ENCODE measurements at regions not wholly inside any gene's neighbourhood (a gene's known extent, or its start where the extent isn't known, plus 50 kb on each side); places are given as distances from the start of the nearest gene placed in this dataset.
"Not testable (repeated sequence)": the region's sequence is repeated elsewhere in the genome, so short reads cannot be mapped to it uniquely, and the experiment has no call there.

DNA sequence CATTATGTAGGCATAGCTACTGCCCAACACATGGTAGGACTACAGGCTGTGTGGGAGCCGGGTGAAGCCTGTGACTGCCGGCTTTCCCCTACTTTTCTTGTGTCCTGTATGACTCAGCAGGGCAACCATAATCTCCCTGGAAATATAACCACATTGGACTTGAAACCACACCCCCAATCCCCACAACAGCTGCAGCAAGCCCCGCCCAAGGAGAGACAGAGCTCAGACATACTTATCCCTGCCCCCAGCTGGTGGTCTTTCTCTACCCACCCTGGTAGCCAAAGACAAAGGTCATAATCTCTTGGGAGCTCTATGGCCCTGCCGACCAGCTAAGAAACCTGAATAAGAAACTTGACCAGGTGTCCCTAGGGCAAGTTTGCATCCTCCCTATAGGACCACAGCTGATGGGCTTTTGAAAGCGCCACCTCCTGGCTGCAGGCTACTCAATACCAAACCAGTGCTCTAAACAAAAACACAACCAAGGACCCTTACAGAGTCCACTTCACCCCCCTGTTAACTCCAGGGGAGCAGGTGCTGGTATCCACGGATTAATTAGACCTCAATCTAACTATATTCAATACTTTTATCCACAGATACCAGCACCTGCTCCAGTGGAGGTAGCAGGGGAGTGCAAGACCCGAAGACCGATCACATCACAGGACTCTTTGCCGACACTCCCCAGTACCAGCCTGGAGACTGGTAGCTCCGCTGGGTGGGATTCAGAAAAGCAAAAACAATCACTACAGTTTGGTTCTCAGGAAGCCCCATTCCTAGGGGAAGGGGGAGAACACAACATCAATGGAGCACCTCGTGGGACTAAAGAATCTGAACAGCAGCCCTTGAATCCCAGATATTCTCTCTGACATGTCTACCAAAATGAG is 91.2 kb downstream of the IRX5 start:
- no peaks in the 10 kb centered on the region for H3K27me3 ChIP-seq (ENCODE audit: insufficient read depth, low read length)
- no peaks in the 10 kb centered on the region for H3K9me3 ChIP-seq (ENCODE audit: low read length)
- no peak overlapping the region for H3K4me3 ChIP-seq (ENCODE audit: low read length)
- no peaks in the 10 kb centered on the region for H3K36me3 ChIP-seq (ENCODE audit: insufficient read depth, low read length)
- H2AFZ ChIP-seq (ENCODE audit: low read depth, low read length): no peak overlapping the region
- H3K4me1 ChIP-seq (ENCODE audit: insufficient read depth, low read length): no peaks in the 10 kb centered on the region

- H2AFZ ChIP-seq (ENCODE audit: low read depth, low read length); H3K27me3 ChIP-seq (ENCODE audit: insufficient read depth, low read length); H3K4me1 ChIP-seq (ENCODE audit: insufficient read depth, low read length); H3K4me3 ChIP-seq (ENCODE audit: low read length); H3K9me3 ChIP-seq (ENCODE audit: low read length); H3K36me3 ChIP-seq (ENCODE audit: insufficient read depth, low read length): not testable (repeated sequence)
These were observed 96.6 kb downstream of the IRX5 start for GRCh38 chr16:55027260-55027659.

DNA sequence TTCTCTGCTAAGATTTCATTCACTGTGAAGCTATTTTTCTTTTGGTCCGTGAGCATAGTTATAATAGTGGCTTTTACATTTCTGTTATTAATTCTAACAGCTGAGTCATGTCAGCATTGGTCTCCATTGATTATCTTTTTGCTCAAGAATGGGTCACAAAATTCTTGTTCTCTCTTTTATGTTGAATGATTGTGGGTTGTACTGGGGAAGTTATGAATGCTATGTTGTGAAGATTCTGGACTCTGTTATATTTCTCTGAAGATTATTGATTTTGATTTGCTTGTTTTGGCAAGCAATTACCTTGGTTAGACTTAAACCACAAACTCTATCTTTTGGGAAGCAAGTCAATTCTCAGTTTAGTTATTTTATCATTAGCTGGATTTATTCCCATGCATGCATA is 98.8 kb downstream of the IRX5 start:
- Histone ChIP-seq H2AFZ (ENCODE audit: low read depth, low read length) (no peak overlapping the region), H3K27me3 (ENCODE audit: insufficient read depth, low read length) (no peaks in the 10 kb centered on the region), H3K9me3 (ENCODE audit: low read length) (no peaks in the 10 kb centered on the region), H3K36me3 (ENCODE audit: insufficient read depth, low read length) (no peaks in the 10 kb centered on the region), H3K4me3 (ENCODE audit: low read length) (no peak overlapping the region), H3K4me1 (ENCODE audit: insufficient read depth, low read length) (no peaks in the 10 kb centered on the region)

DNA sequence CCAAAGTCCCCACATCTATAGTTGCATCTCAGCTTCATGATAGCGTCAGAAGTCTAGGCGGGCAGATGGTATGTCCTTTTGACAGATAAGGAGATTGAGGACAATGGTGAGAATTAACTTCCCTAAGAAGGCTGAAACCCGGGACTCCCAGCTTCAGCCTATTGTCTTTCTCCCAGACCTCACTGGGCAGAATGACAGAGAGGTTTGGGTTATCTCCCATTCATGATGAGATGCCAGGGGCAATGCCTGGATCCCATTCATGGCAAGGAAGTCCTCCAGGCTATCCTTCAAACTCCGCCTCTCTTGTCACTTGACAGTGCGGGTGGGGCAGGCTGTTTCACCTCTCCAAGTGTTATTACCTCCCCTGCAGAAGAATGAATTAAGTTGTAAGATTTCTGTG is 100.3 kb downstream of the IRX5 start:
- Histone ChIP-seq H3K9me3 (ENCODE audit: low read length) (no peaks in the 10 kb centered on the region), H2AFZ (ENCODE audit: low read depth, low read length) (no peak overlapping the region), H3K36me3 (ENCODE audit: insufficient read depth, low read length) (no peaks in the 10 kb centered on the region), H3K27me3 (ENCODE audit: insufficient read depth, low read length) (no peaks in the 10 kb centered on the region), H3K4me1 (ENCODE audit: insufficient read depth, low read length) (no peaks in the 10 kb centered on the region), H3K4me3 (ENCODE audit: low read length) (no peak overlapping the region)

GRCh38 chr16:55031481-55031880 is 100.8 kb downstream of the IRX5 start:
- H3K4me1 ChIP-seq (ENCODE audit: insufficient read depth, low read length): no peaks in the 10 kb centered on the region
- no peak overlapping the region for H2AFZ ChIP-seq (ENCODE audit: low read depth, low read length)

DNA sequence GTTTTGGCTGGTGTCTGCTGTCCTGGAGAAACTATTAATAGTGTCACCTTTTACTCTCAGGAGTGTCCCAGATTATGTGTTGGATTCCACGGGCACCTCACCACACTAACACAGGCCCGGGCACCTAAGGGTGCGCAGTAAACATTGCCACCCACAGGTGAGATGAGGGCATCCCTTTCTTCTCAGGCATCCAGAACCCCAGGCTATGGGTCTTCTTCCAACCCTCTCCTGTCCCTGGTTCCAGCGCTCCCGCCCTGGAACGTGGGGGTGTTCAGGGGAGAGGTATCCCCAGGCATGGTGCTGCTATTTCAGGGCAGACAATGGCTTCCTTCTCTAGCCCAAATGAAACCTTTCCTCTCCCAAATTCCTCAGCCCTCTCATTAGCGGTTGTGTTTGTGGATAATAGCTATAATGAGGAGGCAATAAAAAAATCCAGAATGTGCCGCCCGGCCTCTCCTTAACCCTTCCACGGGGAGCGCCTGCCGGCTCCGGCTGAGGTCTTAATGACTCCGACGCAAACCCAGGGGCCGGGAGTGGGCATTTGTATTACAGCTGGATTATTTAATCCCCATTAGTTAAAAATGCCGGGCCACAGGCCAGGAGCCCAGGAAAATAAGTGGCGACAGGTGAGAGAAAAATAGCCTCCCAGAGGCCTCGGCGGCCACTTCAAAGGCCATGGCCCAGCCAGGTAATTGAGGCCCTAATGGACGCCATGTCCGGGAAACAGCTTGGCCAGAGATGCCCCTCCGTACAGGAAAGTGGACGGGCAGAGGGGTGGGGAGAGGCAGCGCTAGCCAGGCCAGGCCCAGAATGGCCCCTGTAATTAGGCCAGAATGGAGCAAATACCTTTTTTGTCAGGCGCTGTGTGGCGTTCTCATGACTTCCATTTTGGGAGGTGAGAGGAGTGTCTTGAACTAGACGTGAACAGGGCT is 102.8 kb downstream of the IRX5 start:
- no peaks in the 10 kb centered on the region for H3K4me1 ChIP-seq (ENCODE audit: insufficient read depth, low read length)
- no peaks in the 10 kb centered on the region for H3K36me3 ChIP-seq (ENCODE audit: insufficient read depth, low read length)
- H3K4me3 ChIP-seq (ENCODE audit: low read length): no peak overlapping the region
- H2AFZ ChIP-seq (ENCODE audit: low read depth, low read length): no peak overlapping the region
- no peaks in the 10 kb centered on the region for H3K9me3 ChIP-seq (ENCODE audit: low read length)
- H3K27me3 ChIP-seq (ENCODE audit: insufficient read depth, low read length): no peaks in the 10 kb centered on the region

More at GRCh38 chr16:55031481-55031880, 100.8 kb downstream of the IRX5 start:
- no peaks in the 10 kb centered on the region for H3K27me3 ChIP-seq (ENCODE audit: insufficient read depth, low read length)
- no peak overlapping the region for H3K4me3 ChIP-seq (ENCODE audit: low read length)
- no peaks in the 10 kb centered on the region for H3K9me3 ChIP-seq (ENCODE audit: low read length)
- H3K36me3 ChIP-seq (ENCODE audit: insufficient read depth, low read length): no peaks in the 10 kb centered on the region

GRCh38 chr16:55035029-55035428 is 104.4 kb downstream of the IRX5 start:
- no peaks in the 10 kb centered on the region for H3K36me3 ChIP-seq (ENCODE audit: insufficient read depth, low read length)
- no peak overlapping the region for H3K4me3 ChIP-seq (ENCODE audit: low read length)

GRCh38 chr16:55035956-55036355 is 105.3 kb downstream of the IRX5 start:
- H2AFZ ChIP-seq (ENCODE audit: low read depth, low read length): no peak overlapping the region
- H3K36me3 ChIP-seq (ENCODE audit: insufficient read depth, low read length): no peaks in the 10 kb centered on the region
- H3K27me3 ChIP-seq (ENCODE audit: insufficient read depth, low read length): peaks cover 3% of the 10 kb centered on the region
- H3K4me1 ChIP-seq (ENCODE audit: insufficient read depth, low read length): no peaks in the 10 kb centered on the region
- no peak overlapping the region for H3K4me3 ChIP-seq (ENCODE audit: low read length)
- H3K9me3 ChIP-seq (ENCODE audit: low read length): no peaks in the 10 kb centered on the region

More at GRCh38 chr16:55035029-55035428, 104.4 kb downstream of the IRX5 start:
- no peak overlapping the region for H2AFZ ChIP-seq (ENCODE audit: low read depth, low read length)
- no peaks in the 10 kb centered on the region for H3K4me1 ChIP-seq (ENCODE audit: insufficient read depth, low read length)
- peaks cover 2% of the 10 kb centered on the region for H3K27me3 ChIP-seq (ENCODE audit: insufficient read depth, low read length)
- H3K9me3 ChIP-seq (ENCODE audit: low read length): no peaks in the 10 kb centered on the region

DNA sequence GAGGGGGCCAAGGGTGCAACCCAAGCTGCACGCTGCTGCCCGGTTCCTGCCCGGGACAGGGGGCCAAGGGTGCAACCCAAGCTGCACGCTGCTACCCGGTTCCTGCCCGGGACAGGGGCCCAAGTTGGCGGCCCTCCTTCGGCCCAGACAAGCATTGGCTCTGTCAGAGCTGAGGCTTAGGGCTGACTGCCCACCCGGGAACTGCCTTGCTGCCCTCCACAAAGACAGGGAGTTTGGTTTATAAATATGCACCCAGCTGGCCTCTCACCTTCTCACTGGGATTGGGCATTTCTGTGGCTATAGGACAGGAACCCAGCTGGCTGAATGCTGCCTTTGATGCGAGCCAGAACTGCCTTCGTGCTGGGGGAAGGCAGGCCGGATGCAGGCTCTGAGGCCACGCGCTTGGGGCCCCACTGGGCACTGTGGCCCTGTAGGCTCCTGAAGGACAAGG is 105.7 kb downstream of the IRX5 start:
- Histone ChIP-seq H3K27me3 (ENCODE audit: insufficient read depth, low read length) (peaks cover 3% of the 10 kb centered on the region), H3K36me3 (ENCODE audit: insufficient read depth, low read length) (no peaks in the 10 kb centered on the region), H3K4me1 (ENCODE audit: insufficient read depth, low read length) (no peaks in the 10 kb centered on the region), H3K9me3 (ENCODE audit: low read length) (no peaks in the 10 kb centered on the region), H3K4me3 (ENCODE audit: low read length) (no peak overlapping the region), H2AFZ (ENCODE audit: low read depth, low read length) (no peak overlapping the region)

DNA sequence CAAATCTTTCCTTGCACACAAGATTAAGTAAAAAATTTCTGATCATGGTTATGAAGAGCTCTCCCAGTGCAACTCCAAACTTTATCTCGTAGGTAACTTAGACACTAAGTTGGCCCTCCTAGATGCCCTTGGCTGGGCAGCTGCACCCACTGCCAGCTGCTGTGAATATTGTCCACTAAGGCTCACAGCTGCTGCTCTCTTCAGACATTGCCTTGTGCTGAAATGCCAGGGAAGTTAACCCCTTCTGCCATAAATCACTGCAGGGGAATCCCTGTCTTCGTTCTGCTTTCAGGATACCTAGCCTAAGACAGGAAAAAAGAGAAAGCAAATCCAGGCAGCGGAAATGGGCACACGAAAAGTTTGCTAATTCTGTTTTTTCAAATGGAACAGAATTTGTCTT is 106.4 kb downstream of the IRX5 start:
- Histone ChIP-seq H3K4me1 (ENCODE audit: insufficient read depth, low read length) (no peaks in the 10 kb centered on the region), H3K9me3 (ENCODE audit: low read length) (no peaks in the 10 kb centered on the region), H3K36me3 (ENCODE audit: insufficient read depth, low read length) (no peaks in the 10 kb centered on the region), H3K4me3 (ENCODE audit: low read length) (no peak overlapping the region), H2AFZ (ENCODE audit: low read depth, low read length) (no peak overlapping the region), H3K27me3 (ENCODE audit: insufficient read depth, low read length) (peaks cover 3% of the 10 kb centered on the region)

DNA sequence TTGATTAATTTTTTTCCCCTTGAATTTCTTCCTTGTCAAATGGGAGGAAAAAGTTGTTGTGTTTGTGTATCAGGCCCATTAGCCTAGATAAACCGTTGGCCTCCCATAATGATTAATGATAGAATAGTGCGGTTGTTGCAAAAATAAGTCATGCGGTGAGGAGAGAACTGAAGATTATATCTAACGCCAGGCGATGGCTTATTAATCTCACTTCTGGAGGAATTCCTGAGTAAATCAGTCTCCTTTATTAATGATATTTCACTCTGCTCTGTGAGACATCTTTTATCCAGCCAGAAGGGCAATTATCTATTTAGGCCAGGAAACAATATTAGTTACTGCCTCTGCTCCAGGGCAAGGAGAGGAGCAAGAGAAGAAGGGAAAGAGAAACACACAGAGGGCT is 107.3 kb downstream of the IRX5 start:
- Histone ChIP-seq H3K27me3 (ENCODE audit: insufficient read depth, low read length) (peaks cover 3% of the 10 kb centered on the region), H3K36me3 (ENCODE audit: insufficient read depth, low read length) (no peaks in the 10 kb centered on the region), H3K4me1 (ENCODE audit: insufficient read depth, low read length) (no peaks in the 10 kb centered on the region), H3K4me3 (ENCODE audit: low read length) (no peak overlapping the region), H2AFZ (ENCODE audit: low read depth, low read length) (no peak overlapping the region), H3K9me3 (ENCODE audit: low read length) (no peaks in the 10 kb centered on the region)

GRCh38 chr16:55039042-55039441 is 108.4 kb downstream of the IRX5 start:
- Histone ChIP-seq H2AFZ (ENCODE audit: low read depth, low read length) (no peak overlapping the region), H3K36me3 (ENCODE audit: insufficient read depth, low read length) (no peaks in the 10 kb centered on the region), H3K9me3 (ENCODE audit: low read length) (no peaks in the 10 kb centered on the region), H3K4me3 (ENCODE audit: low read length) (no peak overlapping the region), H3K27me3 (ENCODE audit: insufficient read depth, low read length) (peaks cover 4% of the 10 kb centered on the region), H3K4me1 (ENCODE audit: insufficient read depth, low read length) (no peaks in the 10 kb centered on the region)

GRCh38 chr16:55039511-55039910 is 108.8 kb downstream of the IRX5 start:
- H2AFZ ChIP-seq (ENCODE audit: low read depth, low read length): no peak overlapping the region
- peaks cover 8% of the 10 kb centered on the region for H3K27me3 ChIP-seq (ENCODE audit: insufficient read depth, low read length)
- H3K36me3 ChIP-seq (ENCODE audit: insufficient read depth, low read length): no peaks in the 10 kb centered on the region
- H3K4me1 ChIP-seq (ENCODE audit: insufficient read depth, low read length): no peaks in the 10 kb centered on the region
- H3K4me3 ChIP-seq (ENCODE audit: low read length): no peak overlapping the region
- no peaks in the 10 kb centered on the region for H3K9me3 ChIP-seq (ENCODE audit: low read length)
